ENCODE measurements at regions not wholly inside any gene's neighbourhood (a gene's known extent, or its start where the extent isn't known, plus 50 kb on each side); places are given as distances from the start of the nearest gene placed in this dataset.

DNA sequence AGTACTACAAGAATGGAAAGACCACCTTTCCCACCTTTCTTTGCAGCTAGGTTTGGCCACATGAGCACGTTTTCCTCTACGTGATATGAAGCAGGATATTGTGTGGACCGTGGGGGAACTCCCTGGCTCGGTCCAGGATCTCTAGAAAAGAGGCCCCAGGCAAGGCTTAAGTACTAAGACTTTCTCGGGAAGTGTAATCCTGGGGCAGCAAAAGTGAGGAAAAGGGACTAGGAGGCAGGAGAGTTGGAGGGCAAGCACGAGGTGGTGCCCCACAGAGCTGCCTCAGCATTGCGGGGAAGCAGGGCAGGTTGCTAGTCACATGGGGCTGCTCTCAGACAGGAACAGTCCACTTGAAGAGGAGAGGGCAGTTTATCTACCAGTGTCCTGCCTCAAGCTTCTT is 235.1 kb downstream of the GADD45G start:
- 69 to 89% (median 81%) methylated on average over 7 of the region's 7 CpGs for WGBS, 4 donors
- Histone ChIP-seq H3K9me3 (replicated peaks in 1 of 3) (no peaks in the 10 kb centered on the region), H3K27me3 (no peaks in the 10 kb centered on the region), H3K27ac (no peak overlapping the region), H3K4me3 (no peak overlapping the region), H3K36me3 (replicated peaks in 1 of 2) (no peaks in the 10 kb centered on the region), H3K4me1 (replicated peaks in 1 of 2) (peaks cover 5 to 20% of the 10 kb centered on the region in 2 donors)
- TF ChIP-seq, protein P1, sequence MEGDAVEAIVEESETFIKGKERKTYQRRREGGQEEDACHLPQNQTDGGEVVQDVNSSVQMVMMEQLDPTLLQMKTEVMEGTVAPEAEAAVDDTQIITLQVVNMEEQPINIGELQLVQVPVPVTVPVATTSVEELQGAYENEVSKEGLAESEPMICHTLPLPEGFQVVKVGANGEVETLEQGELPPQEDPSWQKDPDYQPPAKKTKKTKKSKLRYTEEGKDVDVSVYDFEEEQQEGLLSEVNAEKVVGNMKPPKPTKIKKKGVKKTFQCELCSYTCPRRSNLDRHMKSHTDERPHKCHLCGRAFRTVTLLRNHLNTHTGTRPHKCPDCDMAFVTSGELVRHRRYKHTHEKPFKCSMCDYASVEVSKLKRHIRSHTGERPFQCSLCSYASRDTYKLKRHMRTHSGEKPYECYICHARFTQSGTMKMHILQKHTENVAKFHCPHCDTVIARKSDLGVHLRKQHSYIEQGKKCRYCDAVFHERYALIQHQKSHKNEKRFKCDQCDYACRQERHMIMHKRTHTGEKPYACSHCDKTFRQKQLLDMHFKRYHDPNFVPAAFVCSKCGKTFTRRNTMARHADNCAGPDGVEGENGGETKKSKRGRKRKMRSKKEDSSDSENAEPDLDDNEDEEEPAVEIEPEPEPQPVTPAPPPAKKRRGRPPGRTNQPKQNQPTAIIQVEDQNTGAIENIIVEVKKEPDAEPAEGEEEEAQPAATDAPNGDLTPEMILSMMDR (IDR thresholded peaks at IDR 0.05), result no peak
- TF ChIP-seq POLR2A (IDR thresholded peaks at IDR 0.05), result no peak
- DNase-seq, result peak in 2 of 7 donors; percentile 14 to 41
- intact Hi-C loops (cut with DNase I), result no loop called here

DNA sequence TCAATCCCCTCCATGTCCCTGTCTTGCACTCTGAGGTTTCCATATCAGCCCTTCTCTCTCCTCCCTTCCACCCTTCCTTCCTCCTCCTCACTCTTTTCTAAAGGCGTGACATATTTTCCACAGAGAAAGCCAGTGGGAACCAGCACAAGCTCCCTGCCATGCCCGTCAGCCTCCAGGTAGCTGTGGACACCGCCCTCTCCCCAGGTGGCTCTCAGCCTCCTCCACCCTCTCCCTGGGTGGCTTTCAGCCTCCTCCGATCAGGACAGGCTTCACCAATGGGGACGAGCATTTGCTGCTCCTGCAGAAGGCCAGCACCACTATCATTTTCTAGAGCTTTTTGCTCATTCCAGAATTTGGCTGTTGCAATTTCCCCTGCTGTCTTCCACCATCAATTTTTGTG is 236.6 kb downstream of the GADD45G start:
- H3K4me3 ChIP-seq, result no peak overlapping the region
- intact Hi-C loops (cut with DNase I), result no loop called here
- TF ChIP-seq POLR2A (IDR thresholded peaks at IDR 0.05), result no peak
- TF ChIP-seq, protein P1 (IDR thresholded peaks at IDR 0.05), result no peak
- no peaks in the 10 kb centered on the region for H3K9me3 ChIP-seq (replicated peaks in 1 of 3)
- 93 to 97% (median 97%) methylated on average over 5 of the region's 5 CpGs for WGBS, 4 donors
- peak in 2 of 7 donors; percentile 11 to 21 for DNase-seq
- H3K4me1 ChIP-seq (replicated peaks in 1 of 2), result peaks cover 5 to 20% of the 10 kb centered on the region in 2 donors
- no peak overlapping the region for H3K27ac ChIP-seq
- no peaks in the 10 kb centered on the region for H3K36me3 ChIP-seq (replicated peaks in 1 of 2)
- no peaks in the 10 kb centered on the region for H3K27me3 ChIP-seq

DNA sequence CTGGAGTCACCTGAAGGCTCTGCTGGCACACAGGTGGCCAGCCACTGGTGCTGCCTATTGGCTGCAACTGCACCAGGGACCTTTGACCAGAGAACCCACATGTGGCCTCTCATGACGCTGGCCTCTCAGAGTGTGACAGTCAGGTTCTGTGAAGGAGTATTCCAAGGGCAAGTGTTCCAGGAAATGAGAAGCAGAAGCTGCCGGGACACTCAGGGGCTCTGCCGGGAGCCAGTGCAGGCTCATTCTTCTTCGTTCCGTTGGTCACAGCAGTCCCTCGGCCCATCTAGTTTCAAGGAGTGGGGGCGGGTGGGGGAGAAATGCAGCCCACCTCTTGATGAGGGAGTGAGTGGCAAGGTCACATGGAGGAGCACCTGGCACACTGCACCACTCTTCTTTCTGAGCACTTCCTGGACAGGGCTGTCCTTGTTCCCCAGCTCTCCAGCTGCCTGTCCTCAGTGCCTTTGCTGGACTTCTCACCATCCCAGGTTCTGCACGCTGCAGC is 237.5 kb downstream of the GADD45G start:
- Histone ChIP-seq H3K4me1 (replicated peaks in 1 of 2) (peaks cover 0 to 13% of the 10 kb centered on the region in 2 donors), H3K4me3 (no peak overlapping the region), H3K9me3 (replicated peaks in 1 of 3) (no peaks in the 10 kb centered on the region), H3K27ac (no peak overlapping the region), H3K27me3 (no peaks in the 10 kb centered on the region), H3K36me3 (replicated peaks in 1 of 2) (no peaks in the 10 kb centered on the region)
- DNase-seq, result peak in 2 of 7 donors; percentile 18 to 47
- WGBS, 4 donors, result 80 to 93% (median 82%) methylated on average over 3 to 8 of the region's 8 CpGs
- intact Hi-C loops (cut with DNase I), result no loop called here
- TF ChIP-seq POLR2A (IDR thresholded peaks at IDR 0.05), result no peak
- TF ChIP-seq, protein P1 (IDR thresholded peaks at IDR 0.05), result no peak

DNA sequence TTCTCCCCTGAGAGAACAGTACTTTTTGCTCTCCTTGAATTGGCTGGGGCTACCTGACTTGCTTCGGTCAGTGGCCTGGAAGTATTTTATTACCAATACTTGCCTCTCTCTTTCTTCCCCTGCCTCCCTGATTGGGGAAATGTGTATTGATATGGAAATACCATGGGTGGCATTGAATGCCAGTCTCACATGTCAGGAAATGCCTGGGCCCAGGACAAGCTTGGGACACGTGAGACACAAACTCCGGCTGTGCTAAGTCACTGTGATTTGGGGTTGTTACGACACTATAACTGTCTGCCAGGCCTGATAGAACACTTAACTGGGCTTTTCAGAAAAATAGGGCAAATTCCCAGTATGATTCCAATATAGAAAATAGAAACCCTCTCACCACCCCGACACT is 238.3 kb downstream of the GADD45G start:
- TF ChIP-seq, protein P1 (IDR thresholded peaks at IDR 0.05), result no peak
- no peak for TF ChIP-seq POLR2A (IDR thresholded peaks at IDR 0.05)
- no peaks in the 10 kb centered on the region for H3K36me3 ChIP-seq (replicated peaks in 1 of 2)
- peak in 2 of 7 donors; percentile 9 to 33 for DNase-seq
- no peak overlapping the region for H3K27ac ChIP-seq
- H3K27me3 ChIP-seq, result no peaks in the 10 kb centered on the region
- intact Hi-C loops (cut with DNase I), result no loop called here
- 88 to 97% (median 93%) methylated on average over 5 of the region's 5 CpGs for WGBS, 4 donors
- no peak overlapping the region for H3K4me3 ChIP-seq
- peaks cover 0 to 8% of the 10 kb centered on the region in 2 donors for H3K4me1 ChIP-seq (replicated peaks in 1 of 2)
- no peaks in the 10 kb centered on the region for H3K9me3 ChIP-seq (replicated peaks in 1 of 3)
